SK-N-SH (cell line): ENCODE measurements at regions not wholly inside any gene's neighbourhood (a gene's known extent, or its start where the extent isn't known, plus 50 kb on each side); places are given as distances from the start of the nearest gene placed in this dataset.

ENCODE experiments used
- CTCF ChIA-PET: fragments of 300-600, 350-600 bp; formaldehyde crosslinking; extraction: SDS; loops from one replicate; lab custom pipeline; 2021; lab: Yijun Ruan, JAX
- POLR2A ChIA-PET: fragments of 350-600 bp; sonication (Branson Sonifier 250); formaldehyde crosslinking; extraction: SDS; loops from one replicate; lab custom pipeline; 2020; ENCODE audit warnings: antibody characterized with exemption, inconsistent platforms; lab: Yijun Ruan, JAX
- DNase-seq: peaks from one replicate; pipeline ENCODE4 v3.0.0; 2012
- H2AFZ ChIP-seq: fragments of 200-600 bp; sonication (generic); 2 replicates; pipeline ENCODE4 v1.8.1; 2016; ENCODE audit warnings: antibody characterized with exemption, mild to moderate bottlenecking, low read depth
- H3F3A ChIP-seq: fragments of 200-600 bp; sonication (generic); replicated peaks from 2 replicates; pipeline ENCODE3; 2016; ENCODE audit warnings: antibody characterized with exemption, mild to moderate bottlenecking; ENCODE audit not compliant: insufficient read depth
- H3K27ac ChIP-seq, 2 experiments: fragments of 200-500 bp in 1 of 2; fragments of 200-600 bp in 1 of 2; sonication (Bioruptor generic) in 1 of 2; sonication (generic), shearing (Covaris generic) in 1 of 2; 2 replicates each; pipeline versions ENCODE4 v1.5.1 to v1.6.1; 2014 to 2016; ENCODE audit warnings: low read depth in 2 of 2, inconsistent platforms in 1 of 2, low read length in 1 of 2, mild to moderate bottlenecking in 1 of 2, mixed read lengths in 1 of 2
- H3K27me3 ChIP-seq: fragments of 200-600 bp; sonication (generic), shearing (Covaris generic); 2 replicates; pipeline ENCODE4 v1.6.1; 2016; ENCODE audit warnings: mixed run types; ENCODE audit not compliant: insufficient read depth
- H3K36me3 ChIP-seq, 2 experiments: fragments of 200-500 bp in 1 of 2; fragments of 200-600 bp in 1 of 2; sonication (Bioruptor generic) in 1 of 2; sonication (generic) in 1 of 2; replicated peaks in 1 of 2; 2 replicates each; pipeline versions ENCODE3 to v1.5.1; 2014 to 2016; ENCODE audit warnings: low read length in 1 of 2, mild to moderate bottlenecking in 1 of 2; ENCODE audit not compliant: insufficient read depth in 2 of 2, control insufficient read depth in 1 of 2
- H3K4me1 ChIP-seq, 2 experiments: fragments of 200-500 bp in 1 of 2; fragments of 200-600 bp in 1 of 2; sonication (Bioruptor generic) in 1 of 2; sonication (generic), shearing (Covaris generic) in 1 of 2; 2 replicates each; pipeline versions ENCODE4 v1.5.1 to v1.6.1; 2014 to 2016; ENCODE audit warnings: low read depth in 1 of 2, low read length in 1 of 2, mixed run types in 1 of 2; ENCODE audit not compliant: insufficient read depth in 2 of 2, control insufficient read depth in 1 of 2
- H3K4me2 ChIP-seq: fragments of 200-600 bp; sonication (generic), shearing (Covaris generic); 2 replicates; pipeline ENCODE4 v1.6.1; 2017; ENCODE audit warnings: mixed run types
- H3K4me3 ChIP-seq, 2 experiments: fragments of 200-500 bp in 1 of 2; fragments of 200-600 bp in 1 of 2; sonication (Bioruptor generic) in 1 of 2; sonication (generic), shearing (Covaris generic) in 1 of 2; 2 replicates each; pipeline versions ENCODE4 v1.5.1 to v1.8.1; 2014 to 2016; ENCODE audit warnings: low read depth in 2 of 2, inconsistent platforms in 1 of 2, low read length in 1 of 2, mild to moderate bottlenecking in 1 of 2, mixed read lengths in 1 of 2, moderate library complexity in 1 of 2
- H3K79me2 ChIP-seq: fragments of 200-600 bp; sonication (generic); 2 replicates; pipeline ENCODE4 v1.8.1; 2017; ENCODE audit warnings: mild to moderate bottlenecking; ENCODE audit not compliant: insufficient read depth
- H3K9ac ChIP-seq: fragments of 200-600 bp; sonication (generic); 2 replicates; pipeline ENCODE4 v1.6.1; 2017; ENCODE audit warnings: mixed run types
- H3K9me2 ChIP-seq: fragments of 200-600 bp; sonication (generic); 2 replicates; pipeline ENCODE4 v1.6.1; 2017; ENCODE audit warnings: mixed run types
- H3K9me3 ChIP-seq: fragments of 200-600 bp; sonication (generic); 2 replicates; pipeline ENCODE4 v1.6.1; 2017; ENCODE audit warnings: mixed run types, mild to moderate bottlenecking, moderate library complexity
- H4K20me1 ChIP-seq: fragments of 200-600 bp; sonication (generic); 2 replicates; pipeline ENCODE4 v1.6.1; 2017; ENCODE audit warnings: mild to moderate bottlenecking, mixed run types; ENCODE audit not compliant: insufficient read depth
- CHD2 ChIP-seq: fragments of 150-350 bp; IDR thresholded peaks from 2 replicates; pipeline ENCODE4 v1.6.1; 2018; ENCODE audit warnings: low read length; ENCODE audit not compliant: partially characterized antibody
- ELF1 ChIP-seq: IDR thresholded peaks from 2 replicates; pipeline ENCODE4 v1.4.0; 2012
- EP300 ChIP-seq, 2 experiments: IDR thresholded peaks; 2 replicates each; pipeline versions ENCODE4 v1.4.0 to v1.6.1; 2012; ENCODE audit warnings: borderline replicate concordance in 1 of 2, low read depth in 1 of 2, low read length in 1 of 2
- EZH2phosphoT487 ChIP-seq: fragments of 200-600 bp; sonication (generic); IDR thresholded peaks from 2 replicates; pipeline ENCODE4 v1.6.1; 2017; ENCODE audit warnings: low read depth, mixed run types, mild to moderate bottlenecking, antibody characterized with exemption, moderate library complexity, borderline replicate concordance
- GABPA ChIP-seq: IDR thresholded peaks from 2 replicates; pipeline ENCODE4 v1.4.0; 2012; ENCODE audit warnings: low read depth, mild to moderate bottlenecking
- GATA2 ChIP-seq: sonication (generic); formaldehyde crosslinking; IDR thresholded peaks from 2 replicates; pipeline ENCODE4 v1.5.0; 2020; ENCODE audit warnings: mild to moderate bottlenecking, missing genetic modification reagents
- JUND ChIP-seq: IDR thresholded peaks from 2 replicates; pipeline ENCODE4 v1.4.0; 2012
- NRF1 ChIP-seq: IDR thresholded peaks from 2 replicates; pipeline ENCODE4 v1.6.1; 2012; ENCODE audit warnings: low read depth, mild to moderate bottlenecking, low read length
- RAD21 ChIP-seq: IDR thresholded peaks from 2 replicates; pipeline ENCODE4 v1.6.1; 2012; ENCODE audit warnings: mild to moderate bottlenecking, low read length
- RCOR1 ChIP-seq: fragments of 150-350 bp; IDR thresholded peaks from 2 replicates; pipeline ENCODE4 v1.6.1; 2017; ENCODE audit warnings: antibody characterized with exemption, low read length
- SIN3A ChIP-seq: IDR thresholded peaks from 2 replicates; pipeline ENCODE4 v1.6.1; 2012; ENCODE audit warnings: low read depth, mild to moderate bottlenecking, low read length, moderate library complexity, borderline replicate concordance
- SMC3 ChIP-seq: IDR thresholded peaks from 2 replicates; pipeline ENCODE4 v1.6.1; 2012; ENCODE audit warnings: low read depth, low read length, improper control_type of control experiment
- TCF12 ChIP-seq: IDR thresholded peaks from 2 replicates; pipeline ENCODE4 v1.4.0; 2012
- WGBS: methylation state at CpG from one replicate; pipeline ENCODE4 v1.1.6; 2017; ENCODE audit warnings: low lambda C conversion rate; 5-methylcytosine and 5-hydroxymethylcytosine counted together
- TF ChIP-seq, protein P1 (sequence below): IDR thresholded peaks from 2 replicates; pipeline ENCODE4 v1.4.0; 2012; ENCODE audit warnings: low read depth

DNA sequence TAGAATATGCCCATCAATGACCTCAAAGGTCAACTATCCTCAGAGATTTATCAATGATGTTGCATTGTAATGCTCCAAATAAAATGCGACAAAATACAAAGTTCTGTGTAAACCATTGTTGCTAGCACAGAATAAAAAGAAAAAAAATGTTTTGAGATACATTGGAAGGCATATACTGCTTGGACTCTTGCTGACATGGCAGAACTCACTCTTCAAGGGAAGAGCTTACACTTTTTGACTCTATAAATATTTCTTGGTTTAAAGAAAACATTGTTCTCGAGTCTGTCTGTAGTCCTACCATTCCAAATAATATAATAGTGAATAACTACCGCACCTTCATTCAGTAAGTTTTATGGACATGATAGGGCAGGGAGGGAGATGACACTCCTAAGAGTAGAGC is 178.7 kb upstream of the RSPO3 start:
- POLR2A ChIA-PET: no interaction called here
- 9% methylated on average over 3 of the region's 3 CpGs for WGBS

DNA sequence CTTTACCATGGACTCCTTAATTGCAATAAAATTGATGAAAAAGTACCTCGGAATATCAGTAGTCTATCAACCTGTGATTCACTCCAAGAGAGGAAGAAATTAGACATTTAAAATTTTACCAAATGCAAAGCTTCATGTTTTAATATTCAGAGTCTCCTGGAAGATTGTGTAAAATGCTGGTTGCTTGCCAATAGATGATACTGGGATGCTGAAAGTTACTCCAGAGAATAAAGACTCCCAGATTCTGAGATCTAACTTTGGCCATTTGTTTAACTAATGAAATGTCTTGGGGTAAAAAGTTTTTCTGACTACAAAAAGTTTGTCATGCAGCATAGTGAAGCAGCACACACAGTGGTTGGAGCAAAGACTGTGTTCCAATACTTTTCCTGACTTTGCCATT is 176.7 kb upstream of the RSPO3 start:
- CTCF ChIA-PET: interaction anchor here (0.9 to 1.2 kb wide), 2 partner anchors 21 to 127 kb away, joined by 3 read pairs; no protein-coding TSS in a partner anchor

More for the DNA sequence above, 178.7 kb upstream of the RSPO3 start:
- Histone ChIP-seq H3K36me3 (no peaks in the 10 kb centered on the region), H3K9ac (no peak overlapping the region), H3K4me3 (no peak overlapping the region), H2AFZ (no peak overlapping the region), H3K27me3 (peaks cover 25% of the 10 kb centered on the region), H3K4me2 (no peak overlapping the region), H3K9me3 (no peaks in the 10 kb centered on the region), H3K4me1 (no peaks in the 10 kb centered on the region), H3F3A (no peaks in the 10 kb centered on the region), H3K27ac (no peak overlapping the region), H4K20me1 (no peaks in the 10 kb centered on the region), H3K79me2 (no peaks in the 10 kb centered on the region), H3K9me2 (no peaks in the 10 kb centered on the region)
- CTCF ChIA-PET: interaction anchor here (1.3 kb wide), 1 partner anchor 28 kb away, joined by 3 read pairs; no protein-coding TSS in a partner anchor
- TF ChIP-seq ELF1 (no peak), EP300 (IDR thresholded peaks at IDR 0.05; ENCODE audit: borderline replicate concordance in 1 of 2, low read depth in 1 of 2, low read length in 1 of 2) (no peak), SIN3A (no peak), NRF1 (no peak)
- no peak for DNase-seq

GRCh38 chr6:126944512-126944911 is 174.0 kb upstream of the RSPO3 start:
- Histone ChIP-seq H3K27ac (no peak overlapping the region), H3K4me3 (no peak overlapping the region), H3K27me3 (peaks cover 24% of the 10 kb centered on the region), H3F3A (no peaks in the 10 kb centered on the region), H3K9me2 (no peaks in the 10 kb centered on the region), H4K20me1 (no peaks in the 10 kb centered on the region), H3K4me1 (no peaks in the 10 kb centered on the region), H3K79me2 (no peaks in the 10 kb centered on the region), H3K4me2 (no peak overlapping the region), H3K9me3 (no peaks in the 10 kb centered on the region), H2AFZ (no peak overlapping the region), H3K36me3 (no peaks in the 10 kb centered on the region), H3K9ac (no peak overlapping the region)
- ChIA-PET CTCF (interaction anchor here (0.6 kb wide), 1 partner anchor 81 kb away, joined by 3 read pairs; no protein-coding TSS in a partner anchor), POLR2A (no interaction called here)
- no peak for TF ChIP-seq RCOR1
- TF ChIP-seq CHD2: no peak
- TF ChIP-seq ELF1: no peak
- TF ChIP-seq JUND: no peak
- no peak for TF ChIP-seq RAD21
- TF ChIP-seq GABPA: no peak
- TF ChIP-seq, protein P1, sequence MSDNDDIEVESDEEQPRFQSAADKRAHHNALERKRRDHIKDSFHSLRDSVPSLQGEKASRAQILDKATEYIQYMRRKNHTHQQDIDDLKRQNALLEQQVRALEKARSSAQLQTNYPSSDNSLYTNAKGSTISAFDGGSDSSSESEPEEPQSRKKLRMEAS: no peak
- TF ChIP-seq EP300 (IDR thresholded peaks at IDR 0.05; ENCODE audit: borderline replicate concordance in 1 of 2, low read depth in 1 of 2, low read length in 1 of 2): no peak
- no peak for TF ChIP-seq GATA2 (CRISPR knock-in tag)
- TF ChIP-seq EZH2phosphoT487: no peak
- no peak for DNase-seq
- 8% methylated on average over 5 of the region's 5 CpGs for WGBS

More for the DNA sequence above, 176.7 kb upstream of the RSPO3 start:
- Histone ChIP-seq H3K9ac (no peak overlapping the region), H3K4me1 (no peaks in the 10 kb centered on the region), H2AFZ (no peak overlapping the region), H3K4me2 (no peak overlapping the region), H3K9me3 (no peaks in the 10 kb centered on the region), H3K27me3 (peaks cover 25% of the 10 kb centered on the region), H3K27ac (no peak overlapping the region), H4K20me1 (no peaks in the 10 kb centered on the region), H3F3A (no peaks in the 10 kb centered on the region), H3K4me3 (no peak overlapping the region), H3K9me2 (no peaks in the 10 kb centered on the region), H3K79me2 (no peaks in the 10 kb centered on the region), H3K36me3 (no peaks in the 10 kb centered on the region)
- 7% methylated on average over 1 of the region's 1 CpG for WGBS
- TF ChIP-seq TCF12 (no peak), SMC3 (no peak)
- no peak for DNase-seq
- POLR2A ChIA-PET: no interaction called here
